OCI-LY7 (cell line): ENCODE measurements at regions not wholly inside any gene's neighbourhood (a gene's known extent, or its start where the extent isn't known, plus 50 kb on each side); places are given as distances from the start of the nearest gene placed in this dataset.

Experiments
- BruUV-seq: library from RNA; stranded (reverse); fragments of 400-500 nt; replicated peaks from 2 replicates; lab custom pipeline; 2021; lab: Mats Ljungman, UMichigan
- CTCF ChIA-PET: fragments of 300-600 bp; sonication (Branson Sonifier 250); formaldehyde crosslinking; loops from one replicate; lab custom pipeline; 2022; ENCODE audit warnings: antibody characterized with exemption; ENCODE audit not compliant: unreplicated experiment; lab: Charles Lee
- POLR2A ChIA-PET: fragments of 300-600 bp; sonication (Branson Sonifier 250); formaldehyde crosslinking; loops from one replicate; lab custom pipeline; 2022; ENCODE audit warnings: antibody characterized with exemption; lab: Charles Lee
- DNase-seq: peaks from one replicate; pipeline ENCODE4 v3.0.0-alpha.2; 2015; ENCODE audit warnings: low spot score
- H2AFZ ChIP-seq: fragments of 200-600 bp; sonication (generic), shearing (Covaris generic); 2 replicates; pipeline ENCODE4 v1.6.1; 2014; ENCODE audit warnings: mild to moderate bottlenecking, antibody characterized with exemption, low read length, moderate library complexity
- H3K27ac ChIP-seq: fragments of 200-600 bp; sonication (generic); 2 replicates; pipeline ENCODE4 v1.5.1; 2014; ENCODE audit warnings: mixed run types, low read depth, mild to moderate bottlenecking, moderate library complexity, low read length, inconsistent platforms; ENCODE audit not compliant: poor library complexity, severe bottlenecking
- H3K36me3 ChIP-seq: fragments of 200-600 bp; sonication (generic); 2 replicates; pipeline ENCODE4 v1.6.1; 2014; ENCODE audit warnings: mild to moderate bottlenecking, antibody characterized with exemption, low read length, moderate library complexity, mixed read lengths; ENCODE audit not compliant: insufficient read depth
- H3K4me1 ChIP-seq: fragments of 200-600 bp; sonication (generic); 2 replicates; pipeline ENCODE4 v1.5.1; 2014; ENCODE audit warnings: mild to moderate bottlenecking, low read length; ENCODE audit not compliant: insufficient read depth, poor library complexity, severe bottlenecking
- H3K4me2 ChIP-seq: fragments of 200-600 bp; sonication (generic); 2 replicates; pipeline ENCODE4 v1.6.1; 2014; ENCODE audit warnings: mild to moderate bottlenecking, low read length
- H3K4me3 ChIP-seq: fragments of 200-600 bp; sonication (generic); 2 replicates; pipeline ENCODE4 v1.5.1; 2014; ENCODE audit warnings: mild to moderate bottlenecking, low read depth, low read length; ENCODE audit not compliant: poor library complexity, severe bottlenecking
- H3K79me2 ChIP-seq: fragments of 200-600 bp; sonication (generic); 2 replicates; pipeline ENCODE4 v1.6.1; 2016; ENCODE audit warnings: low read depth, mild to moderate bottlenecking, low read length, moderate library complexity, mixed read lengths; ENCODE audit not compliant: insufficient read depth
- H3K9me2 ChIP-seq: fragments of 200-600 bp; sonication (generic); 2 replicates; pipeline ENCODE4 v1.6.1; 2016; ENCODE audit warnings: mild to moderate bottlenecking, low read length, mixed read lengths; ENCODE audit not compliant: insufficient read depth
- H3K9me3 ChIP-seq: fragments of 200-600 bp; sonication (generic); 2 replicates; pipeline ENCODE4 v1.6.1; 2014; ENCODE audit warnings: mild to moderate bottlenecking, mixed run types, low read length, mixed read lengths
- H4K20me1 ChIP-seq: fragments of 200-600 bp; sonication (generic); 2 replicates; pipeline ENCODE4 v1.6.1; 2014; ENCODE audit warnings: mild to moderate bottlenecking, antibody characterized with exemption, low read length, moderate library complexity, mixed read lengths; ENCODE audit not compliant: insufficient read depth
- CTCF ChIP-seq: fragments of 200-600 bp; sonication (generic); conservative IDR thresholded peaks from 2 replicates; pipeline ENCODE4 v1.5.1; 2014; ENCODE audit warnings: mild to moderate bottlenecking, antibody characterized with exemption, low read length, moderate library complexity, mixed read lengths
- EZH2phosphoT487 ChIP-seq: fragments of 200-600 bp; sonication (generic); IDR thresholded peaks from 2 replicates; pipeline ENCODE4 v1.6.1; 2018; ENCODE audit warnings: low read depth, borderline replicate concordance, mild to moderate bottlenecking, mixed run types, antibody characterized with exemption, low read length, moderate library complexity, mixed read lengths
- intact Hi-C: fragments of 100-400 bp; cut with micrococcal nuclease; formaldehyde crosslinking; loops from one replicate; pipeline ENCODE4 v1.10.0; 2022; ENCODE audit not compliant: unreplicated experiment

GRCh38 chr4:13704761-13705160 lies 77.2 kb upstream of the BOD1L1 start:
- POLR2A ChIA-PET = no interaction called here
- intact Hi-C loops = no loop called here
- Histone ChIP-seq H3K4me3 (no peak overlapping the region), H3K4me2 (no peak overlapping the region), H3K4me1 (no peaks in the 10 kb centered on the region), H2AFZ (no peak overlapping the region), H3K9me2 (peaks cover 3% of the 10 kb centered on the region; the same call in 1 of the 2 replicates), H3K27ac (no peak overlapping the region), H3K36me3 (no peaks in the 10 kb centered on the region), H4K20me1 (no peaks in the 10 kb centered on the region), H3K9me3 (no peaks in the 10 kb centered on the region), H3K79me2 (no peaks in the 10 kb centered on the region)
- TF ChIP-seq CTCF = no peak
- TF ChIP-seq EZH2phosphoT487 = no peak
- CTCF ChIA-PET = no interaction called here
- DNase-seq = no peak
- BruUV-seq = no TSS peak

- Histone ChIP-seq H2AFZ (no peak overlapping the region), H3K27ac (no peak overlapping the region), H4K20me1 (no peaks in the 10 kb centered on the region), H3K4me1 (no peaks in the 10 kb centered on the region), H3K9me2 (peaks cover 3% of the 10 kb centered on the region; the same call in 1 of the 2 replicates), H3K4me3 (no peak overlapping the region), H3K36me3 (no peaks in the 10 kb centered on the region), H3K4me2 (no peak overlapping the region), H3K79me2 (no peaks in the 10 kb centered on the region), H3K9me3 (no peaks in the 10 kb centered on the region)
- no peak for TF ChIP-seq EZH2phosphoT487
- no peak for TF ChIP-seq CTCF
- DNase-seq = no peak
- CTCF ChIA-PET = no interaction called here
- intact Hi-C loops = no loop called here
- POLR2A ChIA-PET = no interaction called here
- no TSS peak for BruUV-seq
Observed at GRCh38 chr4:13705521-13706041, 78.1 kb upstream of the BOD1L1 start.

GRCh38 chr4:13706120-13706519 lies 78.6 kb upstream of the BOD1L1 start:
- Histone ChIP-seq H2AFZ (no peak overlapping the region), H3K9me2 (peaks cover 3% of the 10 kb centered on the region; the same call in 1 of the 2 replicates), H3K9me3 (no peaks in the 10 kb centered on the region), H3K79me2 (no peaks in the 10 kb centered on the region), H4K20me1 (no peaks in the 10 kb centered on the region), H3K4me1 (no peaks in the 10 kb centered on the region), H3K4me2 (no peak overlapping the region), H3K4me3 (no peak overlapping the region), H3K27ac (no peak overlapping the region), H3K36me3 (no peaks in the 10 kb centered on the region)
- POLR2A ChIA-PET = interaction anchor here (0.5 kb wide), 1 partner anchor 33 kb away, joined by 3 read pairs; no protein-coding TSS in a partner anchor
- DNase-seq = no peak
- no TSS peak for BruUV-seq
- CTCF ChIA-PET = no interaction called here
- intact Hi-C loops = no loop called here
- no peak for TF ChIP-seq EZH2phosphoT487
- no peak for TF ChIP-seq CTCF
